NCI-H1694 treated with DMSO at 0.1 percent for 48 hours (cell line): ENCODE measurements at regions not wholly inside any gene's neighbourhood (a gene's known extent, or its start where the extent isn't known, plus 50 kb on each side); places are given as distances from the start of the nearest gene placed in this dataset.
"Not testable (repeated sequence)": the region's sequence is repeated elsewhere in the genome, so short reads cannot be mapped to it uniquely, and the experiment has no call there.

ENCODE experiments used
- DNase-seq: peaks from one replicate; lab custom pipeline; 2025; lab: John Stamatoyannopoulos, UW

- no peak for DNase-seq
Measured at GRCh38 chr11:81420668-81421250, 1312.9 kb downstream of the FAM181B start.

DNA sequence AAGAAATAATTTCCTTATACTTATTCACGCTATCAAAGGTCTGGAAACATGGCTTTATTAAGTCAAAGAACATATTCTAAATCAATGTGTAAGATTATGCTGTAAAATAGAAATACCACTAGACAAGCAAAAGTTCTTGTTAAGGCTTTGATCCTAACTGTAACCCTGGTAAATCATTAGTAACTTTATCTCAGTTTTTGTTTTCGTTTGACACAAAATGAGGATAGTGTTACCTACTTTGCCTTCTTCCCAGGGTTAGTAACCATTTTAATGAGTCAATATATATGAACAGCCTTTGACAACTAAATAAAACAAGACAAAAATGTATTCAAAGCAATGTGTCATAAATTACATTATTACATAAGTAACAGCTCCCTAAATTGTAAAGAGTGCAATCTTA lies 1336.3 kb downstream of the FAM181B start:
- DNase-seq = no peak

- no peak for DNase-seq
Measured at GRCh38 chr11:81394311-81394710, 1339.4 kb downstream of the FAM181B start.

- DNase-seq = no peak
Measured at GRCh38 chr11:81388326-81388725, 1345.3 kb downstream of the FAM181B start.

GRCh38 chr11:81380395-81380794 lies 1353.3 kb downstream of the FAM181B start:
- no peak for DNase-seq

DNA sequence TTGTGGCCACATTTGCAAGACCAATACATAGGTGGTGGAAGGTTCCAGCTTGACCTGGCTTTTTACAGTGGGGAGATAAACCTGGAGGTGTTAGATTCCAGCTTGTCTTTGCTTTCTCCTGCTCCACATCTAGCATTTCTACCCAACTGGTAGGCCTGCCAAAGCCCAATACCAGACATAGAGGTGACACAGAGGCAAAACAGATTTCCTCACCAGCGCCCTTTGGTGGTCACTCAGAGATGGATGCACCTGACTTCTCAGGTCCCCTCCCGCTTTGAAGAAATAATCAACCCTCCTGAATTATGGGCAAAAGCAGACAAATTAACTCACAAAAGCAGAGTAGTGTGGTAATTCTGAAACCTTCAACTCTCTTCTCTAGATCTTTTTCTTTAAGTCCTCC lies 1356.2 kb downstream of the FAM181B start:
- no peak for DNase-seq

- DNase-seq = no peak
Measured at GRCh38 chr11:81373986-81374385, 1359.7 kb downstream of the FAM181B start.

- no peak for DNase-seq
Measured at GRCh38 chr11:81368192-81368591, 1365.5 kb downstream of the FAM181B start.

DNA sequence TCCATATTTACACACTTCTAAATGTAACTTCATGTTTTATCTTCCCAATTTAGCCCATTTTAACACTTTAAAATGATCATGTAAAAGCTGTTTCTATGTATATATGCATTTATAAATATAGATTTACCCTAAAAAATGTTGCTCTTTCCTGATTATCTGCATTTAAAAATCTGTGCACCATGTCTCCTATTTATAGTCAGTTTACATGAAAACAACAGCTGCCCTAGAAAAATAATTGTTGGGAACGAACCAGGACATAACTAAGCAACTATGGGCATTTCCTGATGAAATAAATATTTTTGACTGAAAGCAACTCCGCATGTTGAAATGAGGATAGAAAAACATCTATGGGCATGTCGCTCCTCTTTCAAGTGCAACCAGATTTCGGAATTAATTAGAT lies 1368.2 kb downstream of the FAM181B start:
- DNase-seq = no peak

- DNase-seq = no peak
Measured at GRCh38 chr11:81359476-81359875, 1374.2 kb downstream of the FAM181B start.

DNA sequence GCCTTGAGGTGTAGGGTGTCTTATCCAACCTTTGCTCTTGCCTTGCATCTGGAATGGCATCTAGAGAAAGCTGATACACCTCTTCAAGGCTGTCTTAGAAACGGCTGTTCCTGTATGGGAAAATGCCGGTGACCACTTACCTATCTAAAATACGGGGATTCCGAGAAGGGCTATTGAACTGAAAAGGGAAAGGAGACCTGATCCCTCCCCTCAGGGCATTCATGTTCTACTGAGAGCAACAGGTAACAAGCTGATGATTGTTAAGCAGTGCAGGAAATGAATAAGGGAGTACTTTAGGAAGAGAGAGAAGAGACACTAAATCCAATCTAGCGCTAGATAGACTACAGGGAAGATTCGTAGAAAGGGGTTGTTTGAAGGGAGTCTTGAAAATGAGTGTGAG lies 1388.1 kb downstream of the FAM181B start:
- DNase-seq = no peak

DNA sequence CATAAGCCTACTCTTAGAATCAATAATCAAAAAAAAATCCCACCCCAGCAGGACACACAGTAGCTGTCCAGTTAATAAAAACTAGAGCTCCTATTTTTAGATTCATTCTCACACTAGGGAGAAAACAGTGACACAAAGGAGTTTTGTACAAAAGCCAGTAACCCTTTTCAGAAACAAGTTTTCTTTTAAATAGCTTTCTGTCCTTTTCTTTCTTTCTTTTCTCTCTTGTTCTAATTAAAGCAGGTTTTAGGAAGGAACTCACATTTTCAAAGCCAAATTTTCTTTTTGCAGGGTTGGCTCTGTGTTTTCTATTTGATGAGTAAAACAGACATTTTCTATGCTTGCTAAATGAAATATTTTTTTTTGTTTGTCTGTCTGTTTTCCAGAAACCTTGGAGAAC lies 1390.7 kb downstream of the FAM181B start:
- DNase-seq = no peak

- no peak for DNase-seq
Measured at GRCh38 chr11:81340225-81340624, 1393.4 kb downstream of the FAM181B start.

DNA sequence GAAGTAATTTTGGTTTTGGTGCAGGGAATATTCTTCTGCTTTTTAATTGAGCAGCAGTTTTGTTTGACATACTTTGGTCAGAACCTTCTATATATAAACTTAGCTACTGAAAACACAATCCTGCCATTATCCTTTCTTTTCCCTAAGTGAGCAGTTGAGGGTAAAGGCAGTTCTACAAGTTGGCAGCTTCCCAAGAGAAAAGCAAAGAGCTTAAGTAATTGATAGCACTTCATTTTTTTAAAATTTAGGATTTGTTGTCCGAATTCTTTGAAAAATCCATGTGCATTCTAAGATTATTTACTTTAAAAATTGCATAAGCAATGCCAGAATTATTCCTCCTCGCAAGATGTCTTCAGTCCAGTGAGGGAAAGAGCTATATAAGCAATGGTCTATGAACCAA lies 1394.1 kb downstream of the FAM181B start:
- DNase-seq = no peak

DNA sequence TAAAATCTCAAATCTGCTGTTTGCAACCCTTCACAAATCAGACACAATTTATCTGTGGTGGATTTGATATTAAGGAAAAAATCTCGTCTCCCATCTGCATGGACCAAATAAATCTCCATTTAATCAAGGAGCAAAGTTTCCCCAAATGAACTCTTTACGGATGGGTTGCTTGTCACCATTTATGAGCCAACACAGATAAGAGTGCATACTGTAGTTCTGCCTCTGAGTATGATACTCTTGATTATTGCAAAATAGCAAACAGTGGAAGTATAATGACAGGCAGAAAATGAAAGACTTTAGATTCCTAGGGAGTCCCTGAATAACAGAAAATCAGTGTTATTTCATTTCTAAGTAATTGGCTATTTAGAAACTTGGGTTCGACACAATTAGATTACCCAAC lies 1395.9 kb downstream of the FAM181B start:
- no peak for DNase-seq

DNA sequence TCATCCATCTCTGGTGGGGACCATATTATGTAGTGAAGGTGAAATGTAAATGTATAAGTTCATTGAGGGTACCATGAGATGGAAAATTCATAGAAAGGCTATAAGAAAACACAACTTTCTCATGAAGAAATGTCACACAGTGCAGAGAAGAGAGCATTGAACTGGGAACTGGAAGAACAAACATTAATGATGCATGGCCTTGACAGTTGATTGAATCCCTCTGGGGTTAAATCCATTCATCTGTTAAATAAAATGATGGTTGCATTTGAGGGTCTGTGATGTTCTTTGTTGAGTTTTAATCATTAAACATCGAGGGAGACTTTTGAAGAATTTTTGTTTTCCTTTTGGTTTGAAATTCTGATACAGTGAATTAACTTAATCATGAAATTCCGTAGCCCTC lies 1401.4 kb downstream of the FAM181B start:
- no peak for DNase-seq

- DNase-seq = no peak
Measured at GRCh38 chr11:81331611-81332235, 1401.9 kb downstream of the FAM181B start.

- DNase-seq = no peak
Measured at GRCh38 chr11:81331088-81331487, 1402.6 kb downstream of the FAM181B start.

- DNase-seq = no peak
Measured at GRCh38 chr11:81303038-81303664, 1430.5 kb downstream of the FAM181B start.

DNA sequence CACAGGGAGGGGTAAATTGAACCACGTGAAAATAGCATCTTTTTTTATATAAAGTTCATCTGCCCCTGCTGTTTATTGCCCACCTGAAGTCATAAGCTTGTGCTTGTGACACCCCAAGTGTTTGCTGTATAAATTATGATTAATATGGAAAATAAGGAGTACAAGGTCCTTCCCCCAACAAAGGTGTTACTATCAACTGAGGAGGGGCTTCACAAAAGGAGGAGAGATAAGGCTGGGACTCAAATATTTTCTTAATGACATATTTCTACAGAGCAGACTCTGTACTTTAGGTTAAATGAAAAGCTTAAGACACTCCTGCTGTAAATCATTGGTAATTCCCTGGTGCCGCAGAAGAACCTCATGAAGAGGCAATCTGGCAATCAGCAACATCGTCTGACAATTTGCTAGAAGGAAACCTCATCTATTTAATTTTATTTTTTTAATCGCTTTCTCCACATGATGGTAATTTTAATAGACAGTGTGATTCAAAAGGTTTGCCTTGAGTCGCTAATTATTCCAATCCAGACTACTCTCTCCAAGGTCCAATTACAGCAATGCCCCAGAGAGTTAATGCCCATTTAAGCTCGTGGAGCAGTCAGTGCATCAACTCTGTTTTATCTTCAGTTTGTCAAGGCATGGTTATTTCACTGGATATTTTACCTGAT lies 1432.4 kb downstream of the FAM181B start:
- no peak for DNase-seq

DNA sequence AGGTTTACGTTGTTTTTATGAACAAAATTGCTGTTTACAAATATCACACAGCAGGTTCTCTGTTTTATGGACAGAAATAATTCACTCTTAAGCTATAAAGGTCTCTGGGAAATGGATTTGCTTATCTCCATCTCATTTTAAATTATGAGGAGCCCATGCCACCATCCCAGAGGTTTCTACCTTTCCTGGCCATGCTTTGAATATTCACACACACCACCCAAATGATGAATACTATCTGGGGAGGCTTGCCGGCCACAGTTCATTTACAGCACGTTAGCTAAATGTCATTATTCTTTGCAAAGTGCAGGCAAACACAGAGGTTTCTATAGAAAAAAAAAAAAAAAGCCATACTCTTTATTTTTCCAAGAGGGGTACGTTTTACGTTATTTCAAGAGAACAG lies 1446.7 kb downstream of the FAM181B start:
- no peak for DNase-seq

GRCh38 chr11:81286550-81286949 lies 1447.1 kb downstream of the FAM181B start:
- no peak for DNase-seq

DNA sequence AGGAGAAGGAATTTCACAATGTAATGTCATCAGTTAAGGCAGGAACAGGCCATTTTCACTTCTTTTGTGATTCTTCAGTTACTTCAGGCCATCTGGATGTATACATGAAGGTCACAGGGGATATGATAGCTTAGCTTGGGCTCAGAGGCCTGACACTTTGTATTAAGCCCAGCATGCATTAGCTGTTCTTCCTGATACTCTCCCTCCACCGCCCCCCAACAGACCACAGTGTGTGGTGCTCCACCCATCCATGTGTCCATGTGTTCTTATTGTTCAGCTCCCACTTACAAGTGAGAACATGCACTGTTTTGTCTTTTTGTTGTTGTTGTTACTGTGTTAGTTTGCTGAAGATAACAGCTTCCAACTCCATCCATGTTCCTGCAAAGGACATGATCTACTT lies 1453.4 kb downstream of the FAM181B start:
- DNase-seq = not testable (repeated sequence)
